HG02884 (cell line): ENCODE measurements at regions not wholly inside any gene's neighbourhood (a gene's known extent, or its start where the extent isn't known, plus 50 kb on each side); places are given as distances from the start of the nearest gene placed in this dataset.

Experiments
- ATAC-seq: cut with Tn5 transposase; IDR thresholded peaks from one replicate; pipeline ENCODE4 v1.9.1; 2021; ENCODE audit warnings: mild to moderate bottlenecking, moderate library complexity; ENCODE audit not compliant: unreplicated experiment

DNA sequence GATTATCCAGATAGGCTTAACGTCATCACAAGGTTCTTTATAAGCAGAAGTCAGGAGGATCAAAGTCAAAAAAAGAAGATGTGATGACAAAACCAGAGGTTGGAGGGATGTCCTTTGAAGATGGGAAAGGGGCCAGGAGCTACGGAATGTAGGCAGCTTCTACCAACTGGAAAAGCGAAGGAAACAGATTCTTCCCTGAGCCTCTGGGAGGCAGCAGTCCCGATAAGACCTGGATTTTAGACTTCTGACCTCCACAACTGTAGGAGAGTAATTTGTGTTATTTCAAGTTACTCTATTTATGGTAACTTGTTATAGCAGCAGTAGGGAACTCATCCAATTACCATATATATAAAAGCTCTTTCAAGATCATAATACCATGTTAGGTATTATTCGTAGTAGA lies 98.8 kb upstream of the MYCBP2 start:
- ATAC-seq, result no peak

DNA sequence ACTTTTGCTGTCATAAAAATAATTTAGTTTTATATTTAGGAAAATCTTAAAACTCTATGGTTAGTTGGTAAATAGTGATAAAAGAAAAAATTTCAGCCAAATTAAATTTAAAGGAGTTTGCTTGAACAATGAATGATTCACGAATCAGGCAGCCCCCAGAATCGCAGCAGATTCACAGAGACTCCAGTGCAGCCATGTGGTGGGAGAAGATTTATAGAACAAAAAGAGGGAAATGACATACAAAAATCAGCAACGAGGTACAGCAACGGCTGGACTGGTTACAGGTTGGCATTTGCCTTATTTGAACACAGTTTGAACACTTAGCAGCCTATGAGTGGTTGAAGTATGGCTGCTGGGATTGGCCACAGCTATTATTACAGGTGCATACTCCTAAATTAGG lies 96.4 kb upstream of the MYCBP2 start:
- ATAC-seq, result no peak

DNA sequence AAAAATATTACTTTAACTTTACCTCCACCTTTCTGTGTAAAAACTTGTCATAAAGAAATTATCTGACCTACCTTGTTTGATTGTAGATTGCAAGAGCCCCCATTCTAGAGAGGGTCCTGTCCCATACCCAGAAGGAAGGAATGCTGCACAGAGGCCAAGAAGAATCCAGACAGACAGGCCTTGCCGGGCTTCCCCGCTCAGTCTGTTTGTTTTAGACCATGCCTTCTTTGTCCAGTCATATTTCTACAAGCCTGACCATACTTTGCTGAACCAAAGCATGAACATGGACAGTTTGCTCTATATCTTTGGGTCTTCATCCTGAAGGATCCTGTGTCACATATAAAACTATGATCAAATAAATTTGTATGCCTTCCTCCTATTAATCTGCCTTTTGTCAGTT lies 95.8 kb upstream of the MYCBP2 start:
- ATAC-seq, result no peak

DNA sequence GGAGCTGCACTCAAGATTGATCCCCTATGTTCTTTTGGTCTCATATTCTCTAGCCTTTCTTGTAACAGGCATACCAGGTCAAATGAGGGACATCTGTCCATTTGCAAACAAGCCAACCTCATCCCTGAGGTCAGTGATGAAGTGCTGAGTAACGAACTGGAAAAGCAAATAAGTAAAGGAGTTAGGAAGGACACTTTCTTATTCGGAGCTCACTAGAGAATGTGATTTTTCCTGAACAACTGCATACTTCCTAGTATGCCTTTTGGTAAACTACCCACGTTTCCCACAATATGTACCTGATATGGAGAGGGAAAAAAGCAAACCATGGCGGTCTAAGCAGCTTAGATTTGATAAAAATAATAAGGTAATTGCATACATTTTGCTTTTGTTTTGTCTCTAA lies 91.0 kb upstream of the MYCBP2 start:
- ATAC-seq, result no peak

DNA sequence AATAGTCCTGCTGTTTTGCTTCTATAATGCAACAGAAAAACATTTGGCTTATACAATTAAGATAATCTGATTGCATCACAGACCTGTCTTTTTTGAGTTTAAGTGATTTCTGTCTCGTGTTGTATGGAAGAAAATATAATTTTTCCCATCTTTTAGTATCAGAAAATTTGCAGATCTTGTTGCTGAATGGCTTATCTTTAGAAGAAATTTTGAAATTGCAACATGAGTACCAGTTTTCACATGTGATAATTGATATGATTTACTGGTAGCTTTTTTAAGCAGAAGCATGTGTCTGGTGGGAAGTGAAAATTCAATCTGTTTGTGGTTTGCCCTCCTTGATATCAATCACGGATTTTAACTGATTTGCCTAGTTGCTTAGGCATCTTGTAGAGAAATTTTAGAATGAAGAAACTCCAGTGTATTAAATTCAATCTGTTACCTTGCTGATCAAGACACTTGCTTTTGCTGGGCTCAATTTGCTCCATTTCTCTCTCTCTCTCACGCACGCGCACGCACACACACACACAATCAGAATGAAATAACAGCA lies 89.8 kb upstream of the MYCBP2 start:
- ATAC-seq, result no peak

DNA sequence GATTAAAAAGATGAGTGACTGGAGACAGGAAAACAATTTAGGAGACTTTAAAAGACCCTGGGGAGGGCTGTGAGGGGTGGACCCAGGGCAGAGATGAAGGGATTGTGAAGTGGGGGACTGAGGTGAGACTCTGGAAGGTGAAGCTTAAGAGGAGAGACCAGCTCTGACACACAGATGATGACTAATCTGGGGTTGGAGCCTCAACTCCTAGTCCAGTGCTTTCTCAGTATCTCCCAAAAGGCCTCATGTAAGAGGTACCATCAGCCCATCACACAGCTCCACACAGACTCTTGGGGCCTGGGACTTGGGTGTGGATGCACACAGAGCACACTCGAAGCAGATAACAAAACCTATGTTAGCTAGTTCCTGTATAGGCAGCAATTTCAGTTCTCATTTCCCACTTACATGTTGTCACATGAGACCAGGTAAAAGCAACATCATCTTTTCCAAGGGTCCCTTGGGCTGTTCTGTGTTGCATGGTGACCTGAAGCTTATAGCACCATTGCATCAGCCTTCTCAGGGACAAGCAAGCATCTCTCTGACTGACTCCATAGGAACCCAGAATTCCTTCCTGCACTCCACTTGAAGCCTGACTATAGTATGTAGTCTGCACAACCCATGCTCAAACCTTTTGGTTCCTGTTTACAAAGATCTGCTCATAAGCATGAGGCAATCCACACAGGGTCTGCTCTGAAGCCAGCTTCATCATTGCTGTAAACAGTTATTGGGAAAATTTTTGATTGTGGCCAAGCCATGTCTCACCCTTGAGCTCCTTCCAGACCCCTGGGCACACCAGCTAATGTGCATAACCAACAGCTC lies 88.6 kb upstream of the MYCBP2 start:
- peak; percentile 93 for ATAC-seq

DNA sequence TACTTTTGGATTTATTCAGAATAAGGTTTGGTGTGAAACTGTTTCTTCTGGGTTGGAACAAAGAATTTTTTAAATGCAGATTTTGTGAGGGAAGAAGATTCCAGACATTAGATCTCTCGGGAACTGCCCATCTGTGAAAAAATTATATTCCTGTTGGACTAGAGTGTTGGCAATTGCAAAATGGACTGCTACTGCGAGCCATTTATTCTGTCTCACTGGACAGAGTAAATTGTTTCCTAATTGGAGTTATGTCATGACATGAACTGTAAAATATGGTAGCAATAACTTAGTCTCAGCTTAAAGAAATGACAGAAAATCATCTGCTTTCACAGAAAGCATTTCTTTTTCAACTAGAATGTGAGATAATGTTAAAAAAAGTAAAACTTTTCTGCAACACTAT lies 86.0 kb upstream of the MYCBP2 start:
- no peak for ATAC-seq

DNA sequence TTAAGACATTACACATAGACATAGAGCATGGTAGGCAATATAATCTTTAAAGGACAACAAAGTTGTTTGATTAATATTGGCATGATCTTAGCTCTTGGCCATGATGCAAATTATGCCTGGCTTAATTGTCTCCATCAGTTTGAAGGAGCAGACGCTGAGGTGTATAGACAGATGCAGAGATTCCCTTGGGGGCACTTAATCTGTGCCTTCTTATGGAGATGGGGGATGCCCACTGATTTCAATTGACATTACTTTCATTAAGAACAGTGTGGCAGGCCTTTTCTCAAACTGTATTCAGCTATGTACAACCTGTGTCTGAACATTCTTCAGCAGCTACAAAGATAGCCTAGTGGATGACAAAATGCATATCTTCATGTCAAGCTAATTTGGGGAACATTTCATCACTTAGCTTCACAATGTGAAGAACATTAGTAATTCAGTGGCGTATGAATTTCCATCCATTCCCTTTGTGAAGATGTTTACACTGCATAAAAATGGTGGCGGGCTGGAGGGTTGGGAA lies 85.3 kb upstream of the MYCBP2 start:
- no peak for ATAC-seq

DNA sequence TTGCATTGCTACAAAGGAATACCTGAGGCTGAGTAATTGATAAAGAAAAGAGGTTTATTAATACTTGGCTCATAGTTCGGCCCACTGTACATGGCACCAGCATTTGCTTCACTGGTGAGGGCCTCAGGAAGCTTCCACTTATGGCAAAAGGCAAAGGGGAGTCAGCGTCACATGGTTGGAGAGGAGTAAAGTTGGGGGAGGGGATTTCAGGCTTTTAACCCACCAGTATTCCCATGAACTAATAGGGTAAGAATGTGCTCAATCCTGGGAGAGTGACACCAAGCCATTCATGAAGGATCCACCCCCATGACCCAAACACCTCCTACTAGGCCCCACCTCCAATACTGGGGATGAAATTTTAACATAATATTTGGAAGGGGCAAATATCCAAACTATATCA lies 82.5 kb upstream of the MYCBP2 start:
- ATAC-seq, result no peak

DNA sequence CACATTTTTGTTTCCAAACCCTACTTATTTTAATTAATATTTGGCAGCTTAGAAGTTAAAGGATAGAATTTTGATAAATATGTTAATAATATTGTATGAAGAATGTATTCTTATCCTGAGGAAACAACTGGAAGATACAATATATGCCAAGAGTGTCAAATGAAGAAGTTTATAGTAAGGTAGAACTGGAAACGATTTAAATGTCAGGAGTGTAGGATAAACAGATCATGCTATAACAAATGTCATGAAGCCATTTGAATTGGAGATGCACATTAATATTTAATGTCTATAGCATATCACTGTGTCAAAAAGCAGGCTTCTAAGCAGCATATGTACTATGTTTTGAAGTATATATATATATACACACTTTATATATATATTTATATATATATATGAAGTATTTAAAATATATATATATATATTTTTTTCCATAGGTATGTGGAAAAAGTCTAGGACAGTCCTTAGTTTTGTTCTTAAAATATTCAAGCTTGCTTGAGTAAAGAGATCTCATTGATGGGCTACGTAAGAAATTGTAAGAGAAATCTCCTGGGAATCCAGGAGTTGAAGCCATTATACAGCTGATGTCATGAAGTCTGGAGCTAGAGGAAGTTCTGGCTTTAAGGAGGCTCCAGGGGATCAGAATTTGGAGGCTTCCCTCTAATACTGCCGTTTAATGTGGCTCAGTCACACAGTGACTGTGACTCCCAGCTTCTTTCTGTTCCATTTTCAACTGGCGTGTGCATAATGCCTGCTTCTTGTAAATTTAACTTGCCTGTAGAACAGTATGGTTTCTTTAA lies 79.9 kb upstream of the MYCBP2 start:
- no peak for ATAC-seq

DNA sequence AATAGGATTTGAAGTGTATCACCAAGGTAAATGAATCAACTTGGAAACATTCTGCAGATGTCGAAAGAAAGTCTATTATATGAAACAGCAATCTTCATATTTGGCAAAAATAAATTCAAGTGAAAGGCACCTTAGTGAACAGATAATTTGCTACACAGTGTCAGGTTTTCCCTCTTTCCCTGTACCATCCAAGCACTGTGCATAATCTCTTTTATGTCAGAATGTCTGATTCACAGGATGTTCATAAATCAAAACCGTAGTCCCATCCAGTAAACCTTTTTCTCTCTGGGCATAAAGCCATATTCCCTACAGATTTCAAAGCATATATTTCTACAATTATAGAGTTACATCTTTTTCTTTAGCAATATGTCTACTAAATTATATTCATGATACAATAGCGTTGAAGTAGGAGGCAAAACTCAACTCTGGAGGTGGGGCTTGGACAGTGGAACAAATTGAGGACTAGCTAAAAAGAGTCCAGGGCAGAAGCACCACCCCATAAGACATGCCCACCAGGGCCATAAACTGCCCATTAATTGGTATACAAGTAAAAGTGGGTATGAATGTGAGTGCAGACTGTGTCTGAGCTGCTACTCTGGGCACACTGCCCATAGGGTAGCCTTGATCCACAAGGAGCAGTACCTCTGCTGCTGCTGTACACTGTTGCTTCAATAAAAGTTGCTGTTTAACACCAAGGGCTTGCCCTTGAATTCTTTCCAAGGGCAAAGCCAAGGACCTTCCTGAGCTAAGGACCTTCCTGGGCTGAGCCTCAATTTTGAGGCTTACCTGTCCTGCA lies 72.1 kb upstream of the MYCBP2 start:
- no peak for ATAC-seq

DNA sequence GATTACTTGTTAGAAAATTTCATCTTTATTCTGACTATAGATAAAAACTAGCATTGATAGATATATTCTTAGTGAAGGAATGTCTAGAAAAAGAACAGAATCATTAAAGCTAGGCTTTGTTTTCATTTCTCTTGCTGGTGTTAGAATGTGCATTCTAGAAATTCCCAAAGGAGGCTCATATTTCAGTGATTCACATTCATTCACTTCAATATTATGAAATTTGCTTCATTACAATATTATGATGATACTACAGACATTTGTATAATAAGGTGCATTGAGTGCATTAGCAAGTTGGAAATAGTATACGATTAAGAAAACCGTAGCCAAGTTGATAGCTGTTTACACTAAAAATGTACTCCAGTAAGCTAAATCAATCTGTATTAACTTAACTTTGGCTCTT lies 70.7 kb upstream of the MYCBP2 start:
- ATAC-seq, result no peak

DNA sequence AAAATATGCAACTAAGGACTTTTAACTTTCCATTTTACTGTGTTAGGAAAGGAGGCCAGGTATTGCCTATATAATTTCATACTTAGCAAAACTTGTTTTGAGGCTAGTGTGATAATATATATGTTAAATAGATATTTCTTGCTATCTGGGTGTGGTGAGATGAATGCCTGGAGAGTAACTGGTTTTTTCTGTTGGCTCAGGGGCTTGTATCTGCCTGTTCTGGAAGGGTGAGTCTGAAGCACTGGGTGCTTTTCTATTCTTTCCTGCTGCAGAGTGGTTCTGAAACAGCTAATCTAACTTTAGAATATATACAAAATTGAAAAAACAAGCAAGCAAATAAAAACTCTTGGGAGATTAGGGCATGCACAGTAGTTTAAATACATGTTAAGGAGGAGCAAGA lies 64.6 kb upstream of the MYCBP2 start:
- no peak for ATAC-seq

DNA sequence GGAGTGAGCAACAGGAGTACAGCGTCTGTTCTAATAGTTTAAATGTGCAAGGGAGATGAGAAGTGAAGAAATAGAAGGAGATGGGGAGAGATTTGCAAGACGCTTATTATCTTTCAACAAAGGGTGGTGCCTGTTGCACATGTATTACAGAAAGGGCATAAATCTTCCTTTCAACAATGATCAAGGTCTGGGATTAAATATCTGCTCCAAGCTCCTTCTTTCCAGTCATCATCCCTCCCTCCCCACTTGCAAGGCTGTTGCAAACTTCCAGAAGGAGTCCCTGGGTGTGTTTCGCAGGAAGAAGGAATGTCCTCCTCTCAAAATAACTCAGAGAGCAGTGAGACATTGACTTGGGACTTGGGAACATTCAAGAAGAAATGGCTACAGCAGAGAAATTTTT lies 63.5 kb upstream of the MYCBP2 start:
- ATAC-seq, result no peak

DNA sequence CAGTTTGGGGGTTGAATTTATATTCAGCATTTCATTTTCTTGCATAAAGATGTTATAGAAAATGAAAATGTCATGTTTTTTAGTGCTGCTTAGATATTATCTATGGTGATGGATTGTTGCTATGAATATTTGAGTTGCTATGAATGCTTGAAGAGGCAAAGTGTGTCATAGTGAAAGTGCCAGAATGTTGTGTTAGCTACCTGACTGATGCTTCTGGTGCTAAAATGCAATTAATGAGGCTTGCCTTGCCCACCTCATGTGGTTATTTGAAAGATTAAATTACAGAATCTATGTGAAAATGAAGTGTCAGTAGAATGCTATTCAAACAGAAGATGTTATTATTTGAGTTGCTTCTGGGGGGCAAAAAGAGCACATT lies 62.7 kb upstream of the MYCBP2 start:
- peak; percentile 76 for ATAC-seq

DNA sequence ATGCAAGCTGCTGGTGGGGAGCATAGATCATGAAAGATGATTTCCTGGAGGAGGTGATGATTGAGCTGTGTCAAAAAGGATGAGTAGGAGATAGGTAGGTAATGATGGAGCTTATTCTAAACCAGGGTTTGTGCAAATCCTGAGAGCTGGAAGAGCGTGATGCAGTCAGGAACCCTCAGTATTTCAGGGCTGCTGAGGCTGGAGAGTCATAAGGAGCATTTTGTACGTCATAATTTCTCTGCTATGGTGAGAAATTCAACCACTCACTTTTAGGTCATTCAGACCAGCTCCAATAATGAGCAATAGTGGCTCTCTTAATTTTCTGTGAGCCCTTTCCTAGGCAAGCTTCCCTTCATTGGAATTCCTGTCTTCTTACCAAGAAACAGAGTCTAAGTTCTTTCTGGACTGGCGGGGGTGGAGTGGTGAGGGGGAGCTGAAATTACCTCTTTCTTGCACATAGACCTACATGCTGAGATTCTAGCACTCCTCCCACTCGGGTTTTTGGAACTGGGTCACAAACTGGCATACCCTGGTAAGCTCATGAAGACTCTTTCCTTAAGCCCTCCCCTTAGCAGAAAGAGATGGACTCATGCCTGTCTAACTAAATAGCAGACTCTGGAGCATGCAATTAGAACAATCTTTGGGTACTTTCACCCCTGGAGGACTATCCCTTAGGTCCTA lies 62.2 kb upstream of the MYCBP2 start:
- peak; percentile 3 for ATAC-seq

DNA sequence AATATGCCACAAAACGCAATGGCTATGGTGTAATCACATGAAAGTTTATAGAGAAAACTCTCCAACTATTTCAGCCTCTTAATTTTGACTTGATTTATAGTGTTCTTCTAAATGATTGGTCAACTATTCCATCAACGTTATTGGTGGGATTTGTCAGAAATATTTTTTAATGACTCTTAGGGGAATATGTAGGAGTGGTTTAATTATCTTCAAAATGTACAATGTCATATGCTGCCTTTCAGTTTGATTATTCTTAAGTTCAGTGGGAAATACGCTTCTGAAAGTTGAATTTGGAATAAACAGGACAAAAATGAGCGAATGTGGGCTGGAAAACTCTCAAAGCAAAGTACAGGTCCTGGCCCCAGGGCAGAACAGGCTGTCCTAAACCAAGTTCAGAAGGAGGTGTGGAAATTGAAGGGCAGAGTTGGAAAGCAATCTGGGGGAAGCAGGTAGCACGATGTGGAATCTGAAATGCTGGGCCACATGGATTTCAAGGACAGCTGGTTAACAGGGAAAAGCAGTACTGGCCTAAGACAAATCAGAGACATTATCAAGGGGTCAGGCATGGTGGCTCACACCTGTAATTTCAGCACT lies 60.8 kb upstream of the MYCBP2 start:
- ATAC-seq, result no peak

DNA sequence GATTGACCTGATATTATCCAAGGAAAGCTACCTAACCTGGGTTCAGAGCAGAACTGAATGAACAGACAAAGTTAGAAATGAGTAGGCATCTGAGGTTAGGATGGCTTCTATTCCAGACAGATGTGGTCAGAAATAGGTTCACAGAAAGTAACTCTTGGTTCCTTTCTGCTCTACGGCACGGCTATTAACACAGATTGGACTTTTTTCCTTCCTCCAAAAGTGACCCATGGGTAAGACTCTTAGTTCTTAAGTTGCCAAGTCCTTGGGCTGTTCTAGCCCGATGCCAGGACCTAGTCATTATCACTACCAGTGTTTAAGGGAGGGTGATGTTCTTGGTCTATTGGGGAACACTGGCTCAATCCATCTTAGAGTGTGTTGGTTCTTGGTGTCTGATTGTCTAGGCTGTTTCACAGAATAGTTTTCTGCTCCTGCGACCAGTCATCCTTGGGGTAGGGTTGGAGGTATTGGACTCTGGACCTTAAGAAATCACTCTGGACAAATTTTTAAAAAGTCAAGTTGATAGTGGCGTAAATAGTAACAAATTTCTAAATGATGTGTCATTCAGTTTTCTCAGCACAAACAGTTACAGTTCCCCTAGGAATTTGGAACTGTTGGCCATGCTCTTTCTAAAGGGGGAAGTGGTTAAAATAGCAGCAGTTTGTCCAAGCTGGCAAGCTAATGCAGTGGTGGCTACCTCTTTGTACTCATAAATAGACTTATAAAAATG lies 60.1 kb upstream of the MYCBP2 start:
- ATAC-seq, result no peak

DNA sequence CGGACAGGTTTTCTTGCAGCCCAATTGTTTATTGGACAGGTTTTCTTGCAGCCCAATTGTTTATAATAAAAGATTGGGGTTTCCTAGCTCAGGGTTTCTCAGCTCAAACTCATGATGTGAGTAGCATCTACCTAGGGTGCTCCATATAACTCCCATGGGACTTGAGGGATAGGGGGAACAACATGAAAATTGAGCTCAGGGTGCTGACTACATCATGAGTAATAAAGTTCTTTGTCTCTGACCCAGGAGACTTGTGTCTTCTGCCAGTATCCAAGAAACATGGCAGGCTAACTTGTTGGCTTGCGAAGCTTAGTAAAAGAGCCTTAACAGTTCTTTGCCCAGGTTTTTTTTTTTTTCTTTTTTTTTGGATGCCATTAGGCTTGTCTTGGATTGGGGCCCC lies 59.2 kb upstream of the MYCBP2 start:
- ATAC-seq, result no peak

DNA sequence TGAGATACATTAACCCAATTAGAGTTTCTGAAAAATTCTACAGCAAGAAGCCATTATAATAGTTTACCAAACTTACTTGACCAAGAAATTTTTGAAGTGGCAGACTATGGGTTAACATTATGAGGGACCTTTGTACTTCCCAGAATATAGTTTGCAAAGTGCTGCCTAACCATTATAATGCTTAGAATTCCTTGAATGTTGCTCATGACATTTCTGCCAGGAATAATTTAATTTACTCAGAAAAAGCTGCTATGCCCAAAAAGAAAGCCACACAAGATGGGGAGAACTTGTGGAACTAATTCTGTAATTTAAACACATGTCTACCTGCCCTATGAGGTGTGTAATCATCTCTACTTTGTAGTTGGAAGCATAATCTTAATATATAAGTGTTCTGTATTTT lies 58.1 kb upstream of the MYCBP2 start:
- ATAC-seq, result no peak
